HG02852 (cell line): ENCODE measurements at regions not wholly inside any gene's neighbourhood (a gene's known extent, or its start where the extent isn't known, plus 50 kb on each side); places are given as distances from the start of the nearest gene placed in this dataset.

Source experiments
- ATAC-seq: cut with Tn5 transposase; IDR thresholded peaks from one replicate; pipeline ENCODE4 v1.9.1; 2021; ENCODE audit warnings: mild to moderate bottlenecking, moderate library complexity; ENCODE audit not compliant: unreplicated experiment

- ATAC-seq: no peak
Observed at GRCh38 chr12:58252914-58253313, 311.5 kb downstream of the ATP23 start.

- no peak for ATAC-seq
Observed at GRCh38 chr12:58253663-58254062, 312.3 kb downstream of the ATP23 start.

GRCh38 chr12:58254463-58255100, 313.2 kb downstream of the ATP23 start:
- ATAC-seq: no peak

GRCh38 chr12:58262796-58263195, 321.4 kb downstream of the ATP23 start:
- no peak for ATAC-seq

GRCh38 chr12:58263816-58264215, 322.4 kb downstream of the ATP23 start:
- no peak for ATAC-seq

GRCh38 chr12:58268069-58268468, 326.7 kb downstream of the ATP23 start:
- no peak for ATAC-seq

- ATAC-seq: no peak
Observed at GRCh38 chr12:58269476-58269875, 328.1 kb downstream of the ATP23 start.

- no peak for ATAC-seq
Observed at GRCh38 chr12:58270966-58271705, 329.8 kb downstream of the ATP23 start.

GRCh38 chr12:58272461-58272860, 331.1 kb downstream of the ATP23 start:
- ATAC-seq: no peak

- ATAC-seq: no peak
Observed at GRCh38 chr12:58277231-58277630, 335.9 kb downstream of the ATP23 start.

- no peak for ATAC-seq
Observed at GRCh38 chr12:58283553-58283952, 342.2 kb downstream of the ATP23 start.

GRCh38 chr12:58285551-58285950, 344.2 kb downstream of the ATP23 start:
- ATAC-seq: no peak

- no peak for ATAC-seq
Observed at GRCh38 chr12:58286353-58286752, 345.0 kb downstream of the ATP23 start.

- no peak for ATAC-seq
Observed at GRCh38 chr12:58288190-58288589, 346.8 kb downstream of the ATP23 start.

- ATAC-seq: peak; percentile 86
Observed at GRCh38 chr12:58291106-58291505, 349.7 kb downstream of the ATP23 start.

- ATAC-seq: no peak
Observed at GRCh38 chr12:58293308-58293982, 352.1 kb downstream of the ATP23 start.

GRCh38 chr12:58295268-58295667, 353.9 kb downstream of the ATP23 start:
- no peak for ATAC-seq

GRCh38 chr12:58296863-58297262, 355.5 kb downstream of the ATP23 start:
- ATAC-seq: no peak

- ATAC-seq: no peak
Observed at GRCh38 chr12:58298803-58299202, 357.4 kb downstream of the ATP23 start.

- ATAC-seq: no peak
Observed at GRCh38 chr12:58299371-58299770, 358.0 kb downstream of the ATP23 start.

- ATAC-seq: no peak
Observed at GRCh38 chr12:58301038-58301729, 359.8 kb downstream of the ATP23 start.
